ENCODE measurements at regions not wholly inside any gene's neighbourhood (a gene's known extent, or its start where the extent isn't known, plus 50 kb on each side); places are given as distances from the start of the nearest gene placed in this dataset.

DNA sequence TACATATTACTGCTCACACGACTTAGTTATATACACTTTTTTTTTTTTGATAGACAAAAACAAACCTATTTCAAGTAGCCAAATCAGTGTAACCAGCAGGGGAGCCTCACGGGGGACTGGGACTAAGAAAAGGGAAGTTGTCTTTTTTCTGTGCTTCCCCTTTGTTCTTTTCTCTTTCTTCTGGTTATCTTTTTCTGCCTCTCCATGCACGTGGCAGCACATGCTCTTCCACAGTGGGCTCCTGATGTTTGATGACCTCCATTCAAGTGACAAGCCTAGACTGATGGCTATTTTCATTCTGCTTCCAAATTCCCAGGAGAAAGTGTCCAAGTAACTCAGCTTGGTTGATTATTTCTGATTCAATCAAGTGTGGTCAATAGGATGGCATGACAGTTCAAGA is 98.2 kb upstream of the STK39 start:
- no peak overlapping the region for H3K27ac ChIP-seq (ENCODE audit: extremely low read depth, low read depth, low read length)
- H3K36me3 ChIP-seq (ENCODE audit: control insufficient read depth in 2 of 2, insufficient read depth in 1 of 2, low read length in 2 of 2): no peaks in the 10 kb centered on the region
- POLR2A ChIA-PET: no interaction called here
- CTCF ChIA-PET: interaction anchor here (0.6 to 2.3 kb wide), 6 partner anchors 9 to 575 kb away, joined by 3 to 10 read pairs (median 4); no protein-coding TSS in a partner anchor
- no peak overlapping the region for H3K4me3 ChIP-seq (ENCODE audit: low read depth, low read length)
- no peaks in the 10 kb centered on the region for H3K9me3 ChIP-seq (ENCODE audit: control insufficient read depth, insufficient read depth, low read depth, low read length)
- TF ChIP-seq ZNF140 (tag by site-specific recombination; IDR thresholded peaks at IDR 0.05): no peak
- TF ChIP-seq, protein P1, sequence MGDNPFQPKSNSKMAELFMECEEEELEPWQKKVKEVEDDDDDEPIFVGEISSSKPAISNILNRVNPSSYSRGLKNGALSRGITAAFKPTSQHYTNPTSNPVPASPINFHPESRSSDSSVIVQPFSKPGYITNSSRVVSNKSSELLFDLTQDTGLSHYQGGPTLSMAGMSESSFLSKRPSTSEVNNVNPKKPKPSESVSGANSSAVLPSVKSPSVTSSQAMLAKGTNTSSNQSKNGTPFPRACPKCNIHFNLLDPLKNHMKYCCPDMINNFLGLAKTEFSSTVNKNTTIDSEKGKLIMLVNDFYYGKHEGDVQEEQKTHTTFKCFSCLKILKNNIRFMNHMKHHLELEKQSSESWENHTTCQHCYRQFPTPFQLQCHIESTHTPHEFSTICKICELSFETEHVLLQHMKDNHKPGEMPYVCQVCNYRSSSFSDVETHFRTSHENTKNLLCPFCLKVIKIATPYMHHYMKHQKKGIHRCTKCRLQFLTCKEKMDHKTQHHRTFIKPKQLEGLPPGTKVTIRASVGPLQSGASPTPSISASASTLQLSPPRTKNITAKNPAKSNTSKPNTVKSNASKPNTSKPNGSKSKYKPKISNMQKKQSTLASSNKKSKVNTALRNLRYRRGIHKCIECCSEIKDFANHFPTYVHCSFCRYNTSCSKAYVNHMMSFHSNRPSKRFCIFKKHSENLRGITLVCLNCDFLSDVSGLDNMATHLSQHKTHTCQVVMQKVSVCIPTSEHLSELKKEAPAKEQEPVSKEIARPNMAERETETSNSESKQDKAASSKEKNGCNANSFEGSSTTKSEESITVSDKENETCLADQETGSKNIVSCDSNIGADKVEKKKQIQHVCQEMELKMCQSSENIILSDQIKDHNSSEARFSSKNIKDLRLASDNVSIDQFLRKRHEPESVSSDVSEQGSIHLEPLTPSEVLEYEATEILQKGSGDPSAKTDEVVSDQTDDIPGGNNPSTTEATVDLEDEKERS (tag by site-specific recombination; IDR thresholded peaks at IDR 0.05): no peak
- TF ChIP-seq ZNF501 (tag by site-specific recombination; IDR thresholded peaks at IDR 0.05): no peak
- TF ChIP-seq SCRT1 (tag by site-specific recombination; IDR thresholded peaks at IDR 0.05; ENCODE audit: borderline replicate concordance): no peak
- no peak for TF ChIP-seq KLF8 (tag by site-specific recombination; IDR thresholded peaks at IDR 0.05)
- no peak for TF ChIP-seq ZNF707 (tag by site-specific recombination; IDR thresholded peaks at IDR 0.05)
- TF ChIP-seq KLF1 (tag by site-specific recombination; IDR thresholded peaks at IDR 0.05): no peak
- no peak for TF ChIP-seq ZNF48 (tag by site-specific recombination; IDR thresholded peaks at IDR 0.05)
- no peak for TF ChIP-seq PRDM2 (tag by site-specific recombination; IDR thresholded peaks at IDR 0.05; ENCODE audit: borderline replicate concordance)
- no peak for TF ChIP-seq KLF7 (tag by site-specific recombination; IDR thresholded peaks at IDR 0.05; ENCODE audit: borderline replicate concordance)
- TF ChIP-seq ZNF404 (tag by site-specific recombination; IDR thresholded peaks at IDR 0.05): no peak
- no peak for TF ChIP-seq ZNF341 (tag by site-specific recombination; IDR thresholded peaks at IDR 0.05; ENCODE audit: low read depth)
- TF ChIP-seq ZNF335 (tag by site-specific recombination; conservative IDR thresholded peaks at IDR 0.05): no peak
- no peak for TF ChIP-seq GLIS1 (tag by site-specific recombination; IDR thresholded peaks at IDR 0.05)
- no peaks in the 10 kb centered on the region for H3K4me1 ChIP-seq (ENCODE audit: control insufficient read depth, insufficient read depth, low read length)

- no peaks in the 10 kb centered on the region for H3K9me3 ChIP-seq (ENCODE audit: control insufficient read depth, insufficient read depth, low read depth, low read length)
- peak overlapping the region; percentile 40 for H3K4me3 ChIP-seq (ENCODE audit: low read depth, low read length)
- ChIA-PET CTCF (interaction anchor here (0.6 to 3.1 kb wide), 41 partner anchors 8 to 1819 kb away, joined by 3 to 24 read pairs (median 4); no protein-coding TSS in a partner anchor), POLR2A (no interaction called here)
- H3K27ac ChIP-seq (ENCODE audit: extremely low read depth, low read depth, low read length): no peak overlapping the region; the same call in 1 of the 2 replicates
- H3K36me3 ChIP-seq (ENCODE audit: control insufficient read depth in 2 of 2, insufficient read depth in 1 of 2, low read length in 2 of 2): no peaks in the 10 kb centered on the region
- no peaks in the 10 kb centered on the region for H3K4me1 ChIP-seq (ENCODE audit: control insufficient read depth, insufficient read depth, low read length)
- TF ChIP-seq ZBTB21 (tag by site-specific recombination; IDR thresholded peaks at IDR 0.05): no peak
- no peak for TF ChIP-seq IKZF3 (tag by site-specific recombination; IDR thresholded peaks at IDR 0.05)
- no peak for TF ChIP-seq ZNF274 (IDR thresholded peaks at IDR 0.05; ENCODE audit: low read length)
- no peak for TF ChIP-seq ZNF274 (tag by site-specific recombination; IDR thresholded peaks at IDR 0.05; ENCODE audit: borderline replicate concordance)
- TF ChIP-seq ZBTB7A (tag by site-specific recombination; IDR thresholded peaks at IDR 0.05; ENCODE audit: low read depth): no peak
- TF ChIP-seq ZNF335 (tag by site-specific recombination; conservative IDR thresholded peaks at IDR 0.05): peak; percentile 73
- no peak for TF ChIP-seq ZNF513 (tag by site-specific recombination; IDR thresholded peaks at IDR 0.05)
- TF ChIP-seq ZNF157 (tag by site-specific recombination; IDR thresholded peaks at IDR 0.05): no peak
- no peak for TF ChIP-seq ZNF148 (tag by site-specific recombination; IDR thresholded peaks at IDR 0.05; ENCODE audit: borderline replicate concordance)
Measured at GRCh38 chr2:168346725-168347477, 99.5 kb upstream of the STK39 start.

All from HEK293 (cell line).